Spinal cord (tissue), 9 donors: ENCODE measurements at regions not wholly inside any gene's neighbourhood (a gene's known extent, or its start where the extent isn't known, plus 50 kb on each side); places are given as distances from the start of the nearest gene placed in this dataset.

ENCODE experiments used
- DNase-seq, 6 donors: peaks; one replicate each; pipeline versions ENCODE4 v3.0.0 to v3.0.0-alpha.2; 2013 to 2015; ENCODE audit warnings: low spot score in 6 of 6, low read depth in 4 of 6
- H3K27ac ChIP-seq: one replicate; pipeline ENCODE4 v1.5.1; 2013; ENCODE audit warnings: low read depth, low read length, control low read depth
- H3K27me3 ChIP-seq: one replicate; pipeline ENCODE4 v1.6.1; 2013; ENCODE audit warnings: low read length; ENCODE audit not compliant: control insufficient read depth, insufficient read depth
- H3K36me3 ChIP-seq: one replicate; pipeline ENCODE4 v1.6.1; 2013; ENCODE audit warnings: low read length; ENCODE audit not compliant: control insufficient read depth, insufficient read depth
- H3K4me1 ChIP-seq: one replicate; pipeline ENCODE4 v1.6.1; 2013; ENCODE audit warnings: low read length; ENCODE audit not compliant: control insufficient read depth, insufficient read depth
- H3K4me3 ChIP-seq: one replicate; pipeline ENCODE4 v1.5.1; 2013; ENCODE audit warnings: low read depth, low read length, control low read depth
- H3K9me3 ChIP-seq: one replicate; pipeline ENCODE4 v1.6.1; 2013; ENCODE audit warnings: low read length; ENCODE audit not compliant: control insufficient read depth, insufficient read depth
- WGBS: methylation state at CpG from one replicate; pipeline ENCODE4 v1.1.5; 2013; ENCODE audit warnings: missing lambda C conversion rate; ENCODE audit not compliant: insufficient coverage; 5-methylcytosine and 5-hydroxymethylcytosine counted together
- donor health status: healthy.

DNA sequence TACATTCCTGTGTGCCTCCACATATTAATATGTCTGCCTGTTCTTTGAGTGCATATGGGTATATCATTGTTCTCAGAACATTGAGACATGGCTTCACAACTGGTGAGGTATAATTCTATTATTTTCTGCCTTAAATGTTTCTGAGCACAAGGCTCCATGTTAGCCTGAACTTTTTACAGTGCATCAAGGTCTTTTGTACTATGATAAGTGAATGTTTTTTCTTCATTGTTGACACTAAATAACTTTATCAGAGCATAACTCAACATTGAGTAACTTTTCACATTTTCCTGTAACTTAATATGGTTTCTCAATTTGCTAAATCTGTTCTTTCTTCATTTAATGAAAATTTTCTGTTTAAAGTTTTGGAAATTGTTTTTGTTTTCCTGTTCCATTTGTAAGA lies 262.9 kb downstream of the HNMT start:
- no peak for DNase-seq
- H3K27me3 ChIP-seq = no peaks in the 10 kb centered on the region
- H3K9me3 ChIP-seq = no peaks in the 10 kb centered on the region
- no peaks in the 10 kb centered on the region for H3K36me3 ChIP-seq
- no peak overlapping the region for H3K27ac ChIP-seq
- no peaks in the 10 kb centered on the region for H3K4me1 ChIP-seq
- H3K4me3 ChIP-seq = no peak overlapping the region

DNA sequence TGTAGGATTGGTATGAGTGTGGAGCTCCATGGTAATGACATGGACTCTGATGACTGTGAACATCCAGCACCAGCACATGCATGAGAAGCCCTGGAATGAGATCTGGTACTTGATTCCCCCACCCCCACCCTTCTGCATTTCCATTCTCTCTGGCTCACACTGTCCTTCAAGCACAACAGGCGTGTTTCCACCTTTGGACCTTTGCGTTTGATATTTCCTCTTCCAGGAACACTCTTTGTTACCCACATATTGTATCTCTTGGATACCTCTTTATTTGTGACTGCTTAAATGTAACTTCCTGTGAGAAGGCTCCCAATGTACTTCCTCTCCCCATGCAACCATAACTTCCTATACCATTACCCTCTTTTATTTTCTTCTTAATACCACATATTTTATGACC lies 263.8 kb downstream of the HNMT start:
- H3K4me3 ChIP-seq = no peak overlapping the region
- H3K27ac ChIP-seq = no peak overlapping the region
- no peak for DNase-seq
- H3K27me3 ChIP-seq = no peaks in the 10 kb centered on the region
- H3K36me3 ChIP-seq = no peaks in the 10 kb centered on the region
- WGBS = 100% methylated on average over 2 of the region's 2 CpGs
- no peaks in the 10 kb centered on the region for H3K9me3 ChIP-seq
- H3K4me1 ChIP-seq = no peaks in the 10 kb centered on the region

- no peak for DNase-seq
- no peak overlapping the region for H3K27ac ChIP-seq
- H3K4me1 ChIP-seq = no peaks in the 10 kb centered on the region
- no peak overlapping the region for H3K4me3 ChIP-seq
- H3K9me3 ChIP-seq = no peaks in the 10 kb centered on the region
- WGBS = no CpG with 5 or more reads among the region's 2 CpGs
- no peaks in the 10 kb centered on the region for H3K36me3 ChIP-seq
- H3K27me3 ChIP-seq = no peaks in the 10 kb centered on the region
Measured at GRCh38 chr2:138234265-138234664, 267.3 kb upstream of the SPOPL start.

DNA sequence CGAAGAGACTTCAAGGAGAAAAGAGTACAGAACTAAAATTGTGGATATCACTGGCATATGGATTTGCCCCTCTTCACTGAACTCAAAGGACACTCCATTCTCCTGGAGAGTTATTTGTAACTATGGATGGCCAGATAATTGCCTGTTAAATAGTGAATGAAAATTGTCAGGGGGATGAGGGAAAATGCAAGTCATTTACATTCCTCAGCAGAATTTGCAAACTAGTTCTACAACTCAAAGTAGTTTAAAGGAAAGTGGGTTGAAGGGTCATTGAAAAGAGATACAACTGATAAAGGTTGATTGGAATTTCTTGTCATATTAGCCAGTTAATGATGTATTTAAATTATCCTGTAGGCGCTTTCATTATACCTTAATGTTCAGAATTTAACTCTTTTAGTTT lies 266.5 kb upstream of the SPOPL start:
- Histone ChIP-seq H3K4me3 (no peak overlapping the region), H3K9me3 (no peaks in the 10 kb centered on the region), H3K36me3 (no peaks in the 10 kb centered on the region), H3K4me1 (no peaks in the 10 kb centered on the region), H3K27ac (no peak overlapping the region), H3K27me3 (no peaks in the 10 kb centered on the region)
- peak in 1 of 6 donors; percentile 33 for DNase-seq
- 86% methylated on average over 1 of the region's 2 CpGs for WGBS

GRCh38 chr2:138236142-138236541 lies 265.4 kb upstream of the SPOPL start:
- Histone ChIP-seq H3K4me1 (no peaks in the 10 kb centered on the region), H3K9me3 (no peaks in the 10 kb centered on the region), H3K36me3 (no peaks in the 10 kb centered on the region), H3K27me3 (no peaks in the 10 kb centered on the region), H3K4me3 (no peak overlapping the region), H3K27ac (no peak overlapping the region)
- no peak for DNase-seq
- WGBS = 95% methylated on average over 3 of the region's 6 CpGs

- H3K27me3 ChIP-seq = no peaks in the 10 kb centered on the region
- DNase-seq = peak in 1 of 6 donors; percentile 6
- H3K9me3 ChIP-seq = no peaks in the 10 kb centered on the region
- H3K4me3 ChIP-seq = no peak overlapping the region
- 7% methylated on average over 2 of the region's 5 CpGs for WGBS
- no peaks in the 10 kb centered on the region for H3K4me1 ChIP-seq
- H3K27ac ChIP-seq = no peak overlapping the region
- no peaks in the 10 kb centered on the region for H3K36me3 ChIP-seq
Measured at GRCh38 chr2:138237667-138238384, 263.7 kb upstream of the SPOPL start.

DNA sequence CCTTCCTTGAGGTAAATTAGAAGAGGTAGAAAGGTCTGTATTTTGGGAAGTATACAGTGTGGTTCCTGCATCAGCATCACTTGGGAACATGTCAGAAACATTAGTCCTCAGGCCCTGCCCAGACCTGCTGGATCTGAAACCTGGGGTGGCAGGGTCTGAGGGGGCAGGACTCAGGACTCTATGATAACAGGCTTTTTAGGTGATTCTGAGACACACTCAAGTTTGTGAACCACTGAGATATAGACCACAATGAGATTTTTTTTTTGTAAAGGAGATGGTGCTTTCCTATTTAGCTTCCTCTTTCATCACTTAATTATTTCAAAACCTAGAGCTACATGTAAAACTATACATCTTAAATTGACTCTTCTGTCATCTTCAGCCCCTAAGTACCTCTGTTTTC lies 262.7 kb upstream of the SPOPL start:
- H3K27ac ChIP-seq = no peak overlapping the region
- no peaks in the 10 kb centered on the region for H3K4me1 ChIP-seq
- no peak for DNase-seq
- H3K27me3 ChIP-seq = no peaks in the 10 kb centered on the region
- H3K36me3 ChIP-seq = no peaks in the 10 kb centered on the region
- H3K4me3 ChIP-seq = no peak overlapping the region
- no peaks in the 10 kb centered on the region for H3K9me3 ChIP-seq

DNA sequence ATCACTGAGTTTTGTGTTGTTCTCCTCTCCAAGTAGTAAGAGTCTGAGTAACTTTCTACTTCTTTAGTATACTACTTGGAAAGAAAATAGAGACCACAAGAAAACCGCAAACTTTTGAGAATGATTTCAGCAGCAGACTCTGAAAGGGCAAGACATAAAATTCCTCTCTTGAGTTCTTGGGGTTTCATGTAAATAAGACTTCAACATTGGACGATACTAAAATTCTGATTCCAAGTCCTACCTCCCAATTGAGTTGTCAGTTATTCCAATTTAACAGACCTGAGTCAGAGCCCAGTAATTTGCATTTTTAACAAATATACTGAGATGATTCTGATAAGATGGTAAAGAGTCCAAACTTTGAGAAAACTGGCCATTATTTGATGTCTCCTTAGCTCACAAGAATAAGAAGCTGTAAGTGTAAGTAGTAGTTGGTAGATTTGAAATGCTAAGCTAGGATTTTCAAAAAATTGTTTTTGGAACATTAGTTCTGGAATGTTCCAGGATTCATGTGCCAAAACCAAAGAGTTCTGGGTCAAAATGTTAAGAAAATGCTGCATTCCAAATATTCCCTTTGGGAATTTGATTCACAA lies 261.6 kb upstream of the SPOPL start:
- Histone ChIP-seq H3K27me3 (no peaks in the 10 kb centered on the region), H3K9me3 (no peaks in the 10 kb centered on the region), H3K27ac (no peak overlapping the region), H3K4me3 (no peak overlapping the region), H3K4me1 (no peaks in the 10 kb centered on the region), H3K36me3 (no peaks in the 10 kb centered on the region)
- peak in 1 of 6 donors; percentile 14 for DNase-seq
- WGBS = no CpG with 5 or more reads among the region's 2 CpGs

DNA sequence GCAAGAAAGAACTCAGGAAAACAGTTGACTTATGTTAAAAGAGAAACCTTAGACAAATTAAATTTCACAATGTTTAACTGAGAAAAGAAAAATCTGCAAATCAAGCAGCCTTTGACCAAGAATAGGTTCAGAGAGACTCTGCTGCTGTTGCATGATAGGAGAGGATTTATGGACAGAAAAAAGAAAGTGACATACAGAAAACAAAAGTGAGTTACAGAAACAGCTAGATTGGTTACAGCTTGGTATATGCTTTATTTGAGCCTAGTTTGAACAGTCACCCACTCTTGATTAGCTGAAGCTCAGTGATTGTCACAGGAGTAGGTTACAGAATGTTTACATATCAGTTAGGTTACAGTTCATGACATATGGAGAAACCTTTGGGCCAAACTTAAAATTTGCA lies 258.2 kb upstream of the SPOPL start:
- no peaks in the 10 kb centered on the region for H3K36me3 ChIP-seq
- H3K27ac ChIP-seq = no peak overlapping the region
- H3K4me3 ChIP-seq = no peak overlapping the region
- no peaks in the 10 kb centered on the region for H3K9me3 ChIP-seq
- H3K4me1 ChIP-seq = no peaks in the 10 kb centered on the region
- no peaks in the 10 kb centered on the region for H3K27me3 ChIP-seq
- no peak for DNase-seq

DNA sequence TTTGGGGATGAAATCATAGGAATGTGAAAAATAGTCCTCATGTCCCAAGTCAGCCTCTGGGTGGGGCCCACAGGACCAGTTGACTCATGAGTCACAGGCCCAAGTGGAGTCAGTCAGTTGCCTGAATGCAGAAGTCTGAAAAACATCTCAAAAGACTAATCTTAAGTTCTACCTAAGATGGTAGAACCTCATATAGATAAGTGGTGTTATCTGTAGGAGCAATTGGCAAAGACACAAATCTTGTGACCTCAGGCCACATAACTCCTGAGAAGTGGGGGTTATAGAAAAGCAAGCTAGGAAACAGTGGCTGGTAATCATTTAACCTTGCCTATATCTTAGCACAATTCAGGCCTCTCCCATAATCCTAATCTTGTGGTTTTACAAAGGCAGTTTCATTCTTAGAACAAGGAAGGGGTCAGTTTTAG lies 257.1 kb upstream of the SPOPL start:
- DNase-seq = no peak
- Histone ChIP-seq H3K9me3 (no peaks in the 10 kb centered on the region), H3K4me1 (no peaks in the 10 kb centered on the region), H3K4me3 (no peak overlapping the region), H3K27ac (no peak overlapping the region), H3K27me3 (no peaks in the 10 kb centered on the region), H3K36me3 (no peaks in the 10 kb centered on the region)
